ENCODE measurements at regions not wholly inside any gene's neighbourhood (a gene's known extent, or its start where the extent isn't known, plus 50 kb on each side); places are given as distances from the start of the nearest gene placed in this dataset.

GRCh38 chr1:201602413-201603265 lies 63.7 kb downstream of the NAV1 start:
- ATAC-seq = peak; percentile 94
- TF ChIP-seq TOX (CRISPR knock-in tag; IDR thresholded peaks at IDR 0.05; ENCODE audit: borderline replicate concordance) = peak; percentile 80; the same call in 1 of the 2 replicates
- TF ChIP-seq OSR1 (CRISPR knock-in tag; IDR thresholded peaks at IDR 0.05) = peak; percentile 44; the same call in 1 of the 2 replicates
- no peak for TF ChIP-seq RARB (CRISPR knock-in tag; IDR thresholded peaks at IDR 0.05)
- TF ChIP-seq CSDC2 (CRISPR knock-in tag; IDR thresholded peaks at IDR 0.05) = no peak
- no peak for TF ChIP-seq POU6F1 (CRISPR knock-in tag; IDR thresholded peaks at IDR 0.05; ENCODE audit: borderline replicate concordance, low read depth)
- TF ChIP-seq CREB5 (CRISPR knock-in tag; IDR thresholded peaks at IDR 0.05; ENCODE audit: low read depth) = no peak
- no peak for TF ChIP-seq ZFP30 (CRISPR knock-in tag; IDR thresholded peaks at IDR 0.05)
- 0 out of 2 replicates have a peak, but pooled peaks have one; percentile 51 for TF ChIP-seq ZC3H10 (CRISPR knock-in tag; IDR thresholded peaks at IDR 0.05)

- no peak for ATAC-seq
- no peak for TF ChIP-seq CREB5 (CRISPR knock-in tag; IDR thresholded peaks at IDR 0.05; ENCODE audit: low read depth)
- TF ChIP-seq ESRRG (CRISPR knock-in tag; IDR thresholded peaks at IDR 0.05) = no peak
- TF ChIP-seq ZC3H10 (CRISPR knock-in tag; IDR thresholded peaks at IDR 0.05) = no peak
- no peak for TF ChIP-seq CSRNP3 (CRISPR knock-in tag; IDR thresholded peaks at IDR 0.05)
- no peak for TF ChIP-seq ZNF70 (CRISPR knock-in tag; IDR thresholded peaks at IDR 0.05)
- TF ChIP-seq ZNF8 (CRISPR knock-in tag; IDR thresholded peaks at IDR 0.05) = no peak
- TF ChIP-seq ZFP30 (CRISPR knock-in tag; IDR thresholded peaks at IDR 0.05) = no peak
- no peak for TF ChIP-seq BACH2 (CRISPR knock-in tag; IDR thresholded peaks at IDR 0.05; ENCODE audit: borderline replicate concordance)
- no peak for TF ChIP-seq ARNTL (CRISPR knock-in tag; IDR thresholded peaks at IDR 0.05; ENCODE audit: borderline replicate concordance, low read depth)
- no peak for TF ChIP-seq ZNF565 (CRISPR knock-in tag; conservative IDR thresholded peaks at IDR 0.05; ENCODE audit: low read depth)
- no peak for TF ChIP-seq TOX (CRISPR knock-in tag; IDR thresholded peaks at IDR 0.05; ENCODE audit: borderline replicate concordance)
- TF ChIP-seq OSR1 (CRISPR knock-in tag; IDR thresholded peaks at IDR 0.05) = no peak
- TF ChIP-seq ZFP3 (CRISPR knock-in tag; IDR thresholded peaks at IDR 0.05) = no peak
- no peak for TF ChIP-seq PPARA (CRISPR knock-in tag; IDR thresholded peaks at IDR 0.05; ENCODE audit: borderline replicate concordance)
- TF ChIP-seq TCF4 (CRISPR knock-in tag; IDR thresholded peaks at IDR 0.05; ENCODE audit: borderline replicate concordance) = no peak
- no peak for TF ChIP-seq SNAI2 (CRISPR knock-in tag; IDR thresholded peaks at IDR 0.05)
- TF ChIP-seq PATZ1 (CRISPR knock-in tag; IDR thresholded peaks at IDR 0.05; ENCODE audit: borderline replicate concordance) = no peak
These were observed 64.8 kb downstream of the NAV1 start for GRCh38 chr1:201603613-201604232.

GRCh38 chr1:201605385-201606010 lies 66.6 kb downstream of the NAV1 start:
- no peak for TF ChIP-seq CREB5 (CRISPR knock-in tag; IDR thresholded peaks at IDR 0.05; ENCODE audit: low read depth)
- TF ChIP-seq GLIS3 (CRISPR knock-in tag; IDR thresholded peaks at IDR 0.05) = no peak
- no peak for TF ChIP-seq TCF4 (CRISPR knock-in tag; IDR thresholded peaks at IDR 0.05; ENCODE audit: borderline replicate concordance)
- TF ChIP-seq ZNF8 (CRISPR knock-in tag; IDR thresholded peaks at IDR 0.05) = no peak
- no peak for TF ChIP-seq ESRRG (CRISPR knock-in tag; IDR thresholded peaks at IDR 0.05)
- no peak for TF ChIP-seq ARNTL (CRISPR knock-in tag; IDR thresholded peaks at IDR 0.05; ENCODE audit: borderline replicate concordance, low read depth)
- no peak for TF ChIP-seq ZFP3 (CRISPR knock-in tag; IDR thresholded peaks at IDR 0.05)
- TF ChIP-seq TOX (CRISPR knock-in tag; IDR thresholded peaks at IDR 0.05; ENCODE audit: borderline replicate concordance) = no peak
- no peak for TF ChIP-seq CSRNP3 (CRISPR knock-in tag; IDR thresholded peaks at IDR 0.05)
- no peak for TF ChIP-seq PATZ1 (CRISPR knock-in tag; IDR thresholded peaks at IDR 0.05; ENCODE audit: borderline replicate concordance)
- TF ChIP-seq CSDC2 (CRISPR knock-in tag; IDR thresholded peaks at IDR 0.05) = no peak
- ATAC-seq = no peak
